OCI-LY1 (cell line): ENCODE measurements at regions not wholly inside any gene's neighbourhood (a gene's known extent, or its start where the extent isn't known, plus 50 kb on each side); places are given as distances from the start of the nearest gene placed in this dataset.

Experiments
- H2AFZ ChIP-seq: fragments of 200-600 bp; sonication (generic), shearing (Covaris generic); 2 replicates; pipeline ENCODE4 v1.6.0; 2014; ENCODE audit warnings: antibody characterized with exemption, mild to moderate bottlenecking, low read length
- H3F3A ChIP-seq: fragments of 200-600 bp; sonication (generic), shearing (Covaris generic); 2 replicates; pipeline ENCODE4 v1.6.0; 2014; ENCODE audit warnings: mild to moderate bottlenecking, antibody characterized with exemption, low read length, moderate library complexity; ENCODE audit not compliant: insufficient read depth
- H3K27ac ChIP-seq: fragments of 200-600 bp; sonication (generic); 2 replicates; pipeline ENCODE4 v1.5.1; 2014; ENCODE audit warnings: low read length, mixed run types, mild to moderate bottlenecking, low read depth; ENCODE audit not compliant: poor library complexity, severe bottlenecking
- H3K27me3 ChIP-seq: fragments of 200-600 bp; sonication (generic); 2 replicates; pipeline ENCODE4 v1.6.0; 2014; ENCODE audit warnings: antibody characterized with exemption, mild to moderate bottlenecking, low read length, moderate library complexity; ENCODE audit not compliant: insufficient read depth
- H3K36me3 ChIP-seq: fragments of 200-600 bp; sonication (generic); 2 replicates; pipeline ENCODE4 v1.6.1; 2014; ENCODE audit warnings: mild to moderate bottlenecking, antibody characterized with exemption, low read length, moderate library complexity, mixed read lengths; ENCODE audit not compliant: insufficient read depth
- H3K4me1 ChIP-seq: fragments of 200-600 bp; sonication (generic); 2 replicates; pipeline ENCODE4 v1.5.1; 2014; ENCODE audit warnings: mild to moderate bottlenecking, low read length, moderate library complexity; ENCODE audit not compliant: insufficient read depth, severe bottlenecking
- H3K4me2 ChIP-seq: fragments of 200-600 bp; sonication (generic), shearing (Covaris generic); 2 replicates; pipeline ENCODE4 v1.6.1; 2014; ENCODE audit warnings: low read length
- H3K4me3 ChIP-seq: fragments of 200-600 bp; sonication (generic); 2 replicates; pipeline ENCODE4 v1.5.1; 2014; ENCODE audit warnings: low read length, low read depth, mild to moderate bottlenecking, mixed read lengths; ENCODE audit not compliant: poor library complexity, severe bottlenecking
- H3K79me2 ChIP-seq: fragments of 200-600 bp; shearing (Covaris generic); 2 replicates; pipeline ENCODE4 v1.6.1; 2016; ENCODE audit warnings: mixed run types, low read length, mixed read lengths; ENCODE audit not compliant: insufficient read depth
- H3K9ac ChIP-seq: fragments of 200-600 bp; sonication (generic), shearing (Covaris generic); 2 replicates; pipeline ENCODE4 v1.6.1; 2014; ENCODE audit warnings: mild to moderate bottlenecking, low read length, mixed read lengths
- H3K9me2 ChIP-seq: fragments of 200-600 bp; sonication (generic), shearing (Covaris generic); 2 replicates; pipeline ENCODE4 v1.6.1; 2014; ENCODE audit warnings: low read depth, mild to moderate bottlenecking, low read length, mixed read lengths
- H3K9me3 ChIP-seq: fragments of 200-600 bp; shearing (Covaris generic); 2 replicates; pipeline ENCODE4 v1.6.1; 2014; ENCODE audit warnings: low read length, mixed read lengths
- H4K20me1 ChIP-seq: fragments of 200-600 bp; sonication (generic), shearing (Covaris generic); 2 replicates; pipeline ENCODE4 v1.6.0; 2016; ENCODE audit warnings: mild to moderate bottlenecking, low read length; ENCODE audit not compliant: insufficient read depth
- CTCF ChIP-seq: fragments of 200-600 bp; sonication (generic), shearing (Covaris generic); IDR thresholded peaks from 2 replicates; pipeline ENCODE4 v1.5.1; 2017; ENCODE audit warnings: mild to moderate bottlenecking, antibody characterized with exemption, low read length, moderate library complexity, mixed read lengths
- EZH2 ChIP-seq: fragments of 200-600 bp; sonication (generic), shearing (Covaris generic); IDR thresholded peaks from 2 replicates; pipeline ENCODE4 v1.8.0; 2017; ENCODE audit warnings: borderline replicate concordance, mixed run types, mild to moderate bottlenecking, antibody characterized with exemption, low read length, moderate library complexity, mixed read lengths

- Histone ChIP-seq H4K20me1 (no peaks in the 10 kb centered on the region), H3K9me2 (no peaks in the 10 kb centered on the region)
Observed at GRCh38 chr5:99116526-99116925, 187.7 kb upstream of the CHD1 start.

GRCh38 chr5:99109894-99110293 is 181.1 kb upstream of the CHD1 start:
- Histone ChIP-seq H3K9ac (no peak overlapping the region), H3F3A (no peaks in the 10 kb centered on the region), H4K20me1 (no peaks in the 10 kb centered on the region), H3K27me3 (no peaks in the 10 kb centered on the region), H3K9me2 (no peaks in the 10 kb centered on the region), H3K9me3 (no peaks in the 10 kb centered on the region), H2AFZ (no peak overlapping the region), H3K27ac (no peak overlapping the region), H3K4me2 (no peak overlapping the region), H3K36me3 (no peaks in the 10 kb centered on the region), H3K79me2 (no peaks in the 10 kb centered on the region), H3K4me3 (no peak overlapping the region), H3K4me1 (no peaks in the 10 kb centered on the region)
- TF ChIP-seq EZH2 (no peak), CTCF (no peak)

More at GRCh38 chr5:99116526-99116925, 187.7 kb upstream of the CHD1 start:
- Histone ChIP-seq H3K4me2 (no peak overlapping the region), H3K9ac (no peak overlapping the region), H2AFZ (no peak overlapping the region), H3K36me3 (no peaks in the 10 kb centered on the region), H3F3A (no peaks in the 10 kb centered on the region), H3K27ac (no peak overlapping the region), H3K4me3 (no peak overlapping the region), H3K4me1 (no peaks in the 10 kb centered on the region), H3K9me3 (no peaks in the 10 kb centered on the region), H3K79me2 (no peaks in the 10 kb centered on the region), H3K27me3 (no peaks in the 10 kb centered on the region)
- TF ChIP-seq CTCF, result no peak
- TF ChIP-seq EZH2, result no peak

- Histone ChIP-seq H3K27me3 (no peaks in the 10 kb centered on the region), H3F3A (no peaks in the 10 kb centered on the region), H4K20me1 (no peaks in the 10 kb centered on the region), H3K9me2 (no peaks in the 10 kb centered on the region), H3K9me3 (no peaks in the 10 kb centered on the region), H3K4me2 (no peak overlapping the region), H3K4me1 (no peaks in the 10 kb centered on the region), H3K9ac (no peak overlapping the region), H3K36me3 (no peaks in the 10 kb centered on the region), H2AFZ (no peak overlapping the region), H3K27ac (no peak overlapping the region), H3K4me3 (no peak overlapping the region), H3K79me2 (no peaks in the 10 kb centered on the region)
- no peak for TF ChIP-seq EZH2
- no peak for TF ChIP-seq CTCF
Observed at GRCh38 chr5:99105216-99105615, 176.4 kb upstream of the CHD1 start.
